HCT116 (cell line): ENCODE measurements at regions not wholly inside any gene's neighbourhood (a gene's known extent, or its start where the extent isn't known, plus 50 kb on each side); places are given as distances from the start of the nearest gene placed in this dataset.

Experiments used
- CEBPB ChIP-seq: IDR thresholded peaks from 2 replicates; pipeline ENCODE4 v1.6.1; 2012; ENCODE audit warnings: low read depth
- CTCF ChIP-seq, 3 experiments: fragments of 200-600 bp in 1 of 3; sonication (generic) in 1 of 3; IDR thresholded peaks in 2 of 3; conservative IDR thresholded peaks in 1 of 3; 2 replicates each; pipeline ENCODE4 v1.5.1; 2012 to 2017; ENCODE audit warnings: low read depth in 2 of 3, low read length in 2 of 3, antibody characterized with exemption in 1 of 3, borderline replicate concordance in 1 of 3, control low read depth in 1 of 3, mild to moderate bottlenecking in 1 of 3, mixed read lengths in 1 of 3, mixed run types in 1 of 3, moderate library complexity in 1 of 3; ENCODE audit not compliant: insufficient read depth in 1 of 3
- EZH2 ChIP-seq: fragments of 200-600 bp; sonication (generic); IDR thresholded peaks from 2 replicates; pipeline ENCODE4 v1.6.1; 2017; ENCODE audit warnings: antibody characterized with exemption, mixed run types
- POLR2AphosphoS5 ChIP-seq: IDR thresholded peaks from 2 replicates; pipeline ENCODE4 v1.6.1; 2011; ENCODE audit warnings: mild to moderate bottlenecking, low read depth, low read length, moderate library complexity
- REST ChIP-seq: IDR thresholded peaks from 2 replicates; pipeline ENCODE4 v1.6.1; 2012; ENCODE audit warnings: low read depth
- TF ChIP-seq, protein P1 (sequence below): IDR thresholded peaks from 2 replicates; pipeline ENCODE4 v1.6.1; 2011; ENCODE audit warnings: mild to moderate bottlenecking, low read length, moderate library complexity; ENCODE audit not compliant: insufficient replicate concordance; ENCODE audit errors: extremely low read depth

DNA sequence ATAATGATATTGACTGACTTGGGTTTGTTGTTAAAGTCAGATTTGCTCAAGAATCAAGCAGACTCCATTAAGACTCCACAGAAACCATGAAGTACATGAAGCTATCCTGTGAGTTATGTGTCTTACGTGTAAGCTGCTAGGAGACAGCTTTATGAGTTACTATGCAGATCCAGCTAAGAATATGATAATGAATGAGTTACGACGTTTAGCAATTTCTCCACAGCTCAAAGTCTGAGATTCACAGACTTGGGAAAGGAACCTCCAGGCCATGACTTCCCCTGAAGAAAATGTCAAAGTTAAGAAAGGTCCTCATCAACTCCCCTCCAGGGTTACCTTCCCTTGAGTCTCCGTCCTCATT lies 211.9 kb upstream of the HNRNPA3 start:
- TF ChIP-seq CEBPB (no peak), CTCF (IDR thresholded peaks at IDR 0.05 in 2 of 3, conservative IDR thresholded peaks at IDR 0.05 in 1 of 3; ENCODE audit: borderline replicate concordance in 1 of 3, insufficient read depth in 1 of 3, low read depth in 2 of 3, low read length in 2 of 3) (no peak), POLR2AphosphoS5 (no peak), EZH2 (no peak), REST (no peak)
- TF ChIP-seq, protein P1, sequence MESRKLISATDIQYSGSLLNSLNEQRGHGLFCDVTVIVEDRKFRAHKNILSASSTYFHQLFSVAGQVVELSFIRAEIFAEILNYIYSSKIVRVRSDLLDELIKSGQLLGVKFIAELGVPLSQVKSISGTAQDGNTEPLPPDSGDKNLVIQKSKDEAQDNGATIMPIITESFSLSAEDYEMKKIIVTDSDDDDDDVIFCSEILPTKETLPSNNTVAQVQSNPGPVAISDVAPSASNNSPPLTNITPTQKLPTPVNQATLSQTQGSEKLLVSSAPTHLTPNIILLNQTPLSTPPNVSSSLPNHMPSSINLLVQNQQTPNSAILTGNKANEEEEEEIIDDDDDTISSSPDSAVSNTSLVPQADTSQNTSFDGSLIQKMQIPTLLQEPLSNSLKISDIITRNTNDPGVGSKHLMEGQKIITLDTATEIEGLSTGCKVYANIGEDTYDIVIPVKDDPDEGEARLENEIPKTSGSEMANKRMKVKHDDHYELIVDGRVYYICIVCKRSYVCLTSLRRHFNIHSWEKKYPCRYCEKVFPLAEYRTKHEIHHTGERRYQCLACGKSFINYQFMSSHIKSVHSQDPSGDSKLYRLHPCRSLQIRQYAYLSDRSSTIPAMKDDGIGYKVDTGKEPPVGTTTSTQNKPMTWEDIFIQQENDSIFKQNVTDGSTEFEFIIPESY = no peak
